ENCODE measurements at regions not wholly inside any gene's neighbourhood (a gene's known extent, or its start where the extent isn't known, plus 50 kb on each side); places are given as distances from the start of the nearest gene placed in this dataset.

DNA sequence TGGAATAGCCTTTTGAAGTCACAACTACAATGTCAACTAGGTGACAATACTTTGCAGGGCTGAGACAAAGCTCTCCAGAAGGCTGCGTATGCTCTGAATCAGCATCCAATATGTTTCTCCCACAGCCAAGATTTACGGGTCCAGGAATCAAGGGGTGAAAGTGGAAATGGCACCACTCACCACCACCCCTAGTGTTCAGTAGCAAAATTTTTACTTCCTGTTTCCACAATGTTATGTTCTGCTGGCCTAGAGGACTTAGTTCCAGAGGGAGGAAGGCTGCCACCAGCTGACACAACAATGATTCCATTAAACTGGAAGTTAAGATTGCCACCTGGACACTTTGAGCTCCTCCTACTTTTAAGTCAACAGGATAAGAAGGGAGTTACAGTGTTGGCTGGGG, 68.5 kb upstream of the MPEG1 start:
- no peaks in the 10 kb centered on the region for H3K4me1 ChIP-seq (ENCODE audit: insufficient read depth, low read length)
- FAIRE-seq = no peak
- Mint-ChIP-seq H3K27me3 (ENCODE audit: low read depth, unreplicated experiment) (peaks cover 7% of the 10 kb centered on the region), H3K36me3 (ENCODE audit: low read depth, unreplicated experiment) (no peaks in the 10 kb centered on the region), H3K4me1 (ENCODE audit: low read depth, unreplicated experiment) (no peaks in the 10 kb centered on the region), H3K4me3 (ENCODE audit: unreplicated experiment) (no peak overlapping the region), H3K27ac (ENCODE audit: unreplicated experiment) (no peak overlapping the region), H3K9me3 (ENCODE audit: unreplicated experiment) (peaks cover 3% of the 10 kb centered on the region)
- no peaks in the 10 kb centered on the region for H4K20me1 ChIP-seq (ENCODE audit: insufficient read depth, low read length)
- no peaks in the 10 kb centered on the region for H3K79me2 ChIP-seq (ENCODE audit: insufficient read depth, low read length)
- H3K27ac ChIP-seq (ENCODE audit: low read depth, low read length) = no peak overlapping the region
- H3K4me3 ChIP-seq (ENCODE audit: insufficient read depth, low read depth, low read length) = no peak overlapping the region
- no peaks in the 10 kb centered on the region for H3K9me3 ChIP-seq (ENCODE audit: insufficient read depth, low read depth, low read length)
- H3K4me2 ChIP-seq (ENCODE audit: low read length) = no peak overlapping the region
- no peaks in the 10 kb centered on the region for H3K36me3 ChIP-seq (ENCODE audit: insufficient read depth, low read length)
- peaks cover 11% of the 10 kb centered on the region for H3K27me3 ChIP-seq (ENCODE audit: insufficient read depth, low read length)
- DNase-seq (ENCODE audit: low read depth) = no peak
- no peak overlapping the region for H3K9ac ChIP-seq (ENCODE audit: low read length)
- H2AFZ ChIP-seq (ENCODE audit: low read depth, low read length) = no peak overlapping the region
- TF ChIP-seq EZH2 (IDR thresholded peaks at IDR 0.05; ENCODE audit: insufficient read depth, low read length) = no peak
- TF ChIP-seq CTCF (IDR thresholded peaks at IDR 0.05; ENCODE audit: insufficient read depth, low read depth, low read length) = no peak

GRCh38 chr11:59273373-59273841, 60.7 kb upstream of the MPEG1 start:
- Histone ChIP-seq H3K27me3 (ENCODE audit: insufficient read depth, low read length) (no peaks in the 10 kb centered on the region), H3K4me2 (ENCODE audit: low read length) (no peak overlapping the region), H3K4me1 (ENCODE audit: insufficient read depth, low read length) (no peaks in the 10 kb centered on the region), H3K9ac (ENCODE audit: low read length) (no peak overlapping the region), H3K36me3 (ENCODE audit: insufficient read depth, low read length) (no peaks in the 10 kb centered on the region), H3K79me2 (ENCODE audit: insufficient read depth, low read length) (no peaks in the 10 kb centered on the region), H3K9me3 (ENCODE audit: insufficient read depth, low read depth, low read length) (no peaks in the 10 kb centered on the region), H4K20me1 (ENCODE audit: insufficient read depth, low read length) (no peaks in the 10 kb centered on the region), H3K4me3 (ENCODE audit: insufficient read depth, low read depth, low read length) (no peak overlapping the region), H2AFZ (ENCODE audit: low read depth, low read length) (no peak overlapping the region), H3K27ac (ENCODE audit: low read depth, low read length) (no peak overlapping the region)
- H3K27ac Mint-ChIP-seq (ENCODE audit: unreplicated experiment) = no peak overlapping the region
- H3K4me1 Mint-ChIP-seq (ENCODE audit: low read depth, unreplicated experiment) = no peaks in the 10 kb centered on the region
- H3K27me3 Mint-ChIP-seq (ENCODE audit: low read depth, unreplicated experiment) = peaks cover 32% of the 10 kb centered on the region
- H3K4me3 Mint-ChIP-seq (ENCODE audit: unreplicated experiment) = no peak overlapping the region
- peaks cover 7% of the 10 kb centered on the region for H3K9me3 Mint-ChIP-seq (ENCODE audit: unreplicated experiment)
- no peaks in the 10 kb centered on the region for H3K36me3 Mint-ChIP-seq (ENCODE audit: low read depth, unreplicated experiment)
- DNase-seq (ENCODE audit: low read depth) (no peak), FAIRE-seq (no peak)
- no peak for TF ChIP-seq CTCF (IDR thresholded peaks at IDR 0.05; ENCODE audit: insufficient read depth, low read depth, low read length)
- TF ChIP-seq EZH2 (IDR thresholded peaks at IDR 0.05; ENCODE audit: insufficient read depth, low read length) = no peak

DNA sequence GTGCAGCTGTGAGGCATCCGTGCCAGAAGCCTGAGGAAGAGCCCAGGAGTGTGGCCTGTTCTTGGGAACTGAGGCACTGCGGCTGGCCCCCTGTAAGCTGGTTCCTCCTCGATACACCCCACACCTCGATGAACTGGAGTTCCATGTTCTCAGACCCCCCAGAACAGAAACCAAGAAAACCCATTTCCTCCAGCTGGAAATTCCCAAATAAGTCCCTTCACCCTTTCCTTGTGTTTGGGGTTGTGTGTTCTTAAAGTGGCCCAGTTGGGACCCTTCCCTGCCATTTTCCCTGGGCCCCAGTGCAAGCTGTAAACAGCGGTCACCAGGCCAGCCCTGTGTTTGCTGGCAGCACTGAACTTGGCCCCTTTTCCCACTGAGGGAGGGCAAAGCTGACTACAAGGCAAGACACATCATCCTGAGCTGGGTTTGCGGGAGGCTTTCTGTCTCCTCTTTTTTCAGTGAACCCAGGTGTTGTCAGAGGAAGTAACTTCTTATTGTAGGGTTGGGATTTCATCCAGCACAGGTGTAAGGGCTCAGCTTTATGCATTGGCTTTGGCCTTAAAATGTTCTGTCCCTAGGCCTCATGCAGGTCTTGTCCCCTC, 60.1 kb upstream of the MPEG1 start:
- Histone ChIP-seq H2AFZ (ENCODE audit: low read depth, low read length) (no peak overlapping the region), H3K9me3 (ENCODE audit: insufficient read depth, low read depth, low read length) (no peaks in the 10 kb centered on the region), H3K9ac (ENCODE audit: low read length) (no peak overlapping the region), H3K79me2 (ENCODE audit: insufficient read depth, low read length) (no peaks in the 10 kb centered on the region), H3K27ac (ENCODE audit: low read depth, low read length) (no peak overlapping the region), H4K20me1 (ENCODE audit: insufficient read depth, low read length) (no peaks in the 10 kb centered on the region), H3K4me2 (ENCODE audit: low read length) (no peak overlapping the region), H3K4me3 (ENCODE audit: insufficient read depth, low read depth, low read length) (no peak overlapping the region), H3K4me1 (ENCODE audit: insufficient read depth, low read length) (no peaks in the 10 kb centered on the region), H3K36me3 (ENCODE audit: insufficient read depth, low read length) (no peaks in the 10 kb centered on the region), H3K27me3 (ENCODE audit: insufficient read depth, low read length) (no peaks in the 10 kb centered on the region)
- no peak for FAIRE-seq
- Mint-ChIP-seq H3K4me3 (ENCODE audit: unreplicated experiment) (no peak overlapping the region), H3K27ac (ENCODE audit: unreplicated experiment) (no peak overlapping the region), H3K36me3 (ENCODE audit: low read depth, unreplicated experiment) (no peaks in the 10 kb centered on the region), H3K9me3 (ENCODE audit: unreplicated experiment) (peaks cover 7% of the 10 kb centered on the region), H3K4me1 (ENCODE audit: low read depth, unreplicated experiment) (no peaks in the 10 kb centered on the region), H3K27me3 (ENCODE audit: low read depth, unreplicated experiment) (peaks cover 32% of the 10 kb centered on the region)
- DNase-seq (ENCODE audit: low read depth) = no peak
- TF ChIP-seq EZH2 (IDR thresholded peaks at IDR 0.05; ENCODE audit: insufficient read depth, low read length) = no peak
- TF ChIP-seq CTCF (IDR thresholded peaks at IDR 0.05; ENCODE audit: insufficient read depth, low read depth, low read length) = no peak
